ENCODE measurements at regions not wholly inside any gene's neighbourhood (a gene's known extent, or its start where the extent isn't known, plus 50 kb on each side); places are given as distances from the start of the nearest gene placed in this dataset.
"Not testable (repeated sequence)": the region's sequence is repeated elsewhere in the genome, so short reads cannot be mapped to it uniquely, and the experiment has no call there.

DNA sequence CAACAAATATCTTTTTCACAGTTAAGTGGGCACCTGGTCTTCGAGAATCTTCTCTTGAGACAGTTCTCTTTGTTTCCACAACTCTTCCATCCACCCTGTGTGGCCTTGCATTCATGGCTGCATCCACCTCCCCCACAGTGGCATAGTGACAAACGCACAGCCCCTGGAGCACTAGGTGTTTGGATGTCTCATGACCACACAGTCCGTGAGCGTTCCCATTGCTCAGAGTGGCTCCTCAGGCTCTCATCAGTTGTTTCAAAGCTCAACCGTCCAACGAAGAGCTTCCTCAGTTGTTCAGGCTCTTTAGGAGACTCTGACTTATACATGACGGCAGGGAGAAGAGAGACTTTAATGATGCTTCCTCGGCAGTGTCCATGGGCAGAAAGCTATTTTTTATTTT is 191.6 kb downstream of the CDRT15L2 start:
- H3K27me3 Mint-ChIP-seq (ENCODE audit: low read depth), result no peaks in the 10 kb centered on the region
- H3K36me3 Mint-ChIP-seq, result no peaks in the 10 kb centered on the region
- H3K9me3 Mint-ChIP-seq, result peaks cover 2% of the 10 kb centered on the region
- no peak for DNase-seq (ENCODE audit: low spot score in 2 of 2, unreplicated experiment in 2 of 2)
- TF ChIP-seq, protein P1, sequence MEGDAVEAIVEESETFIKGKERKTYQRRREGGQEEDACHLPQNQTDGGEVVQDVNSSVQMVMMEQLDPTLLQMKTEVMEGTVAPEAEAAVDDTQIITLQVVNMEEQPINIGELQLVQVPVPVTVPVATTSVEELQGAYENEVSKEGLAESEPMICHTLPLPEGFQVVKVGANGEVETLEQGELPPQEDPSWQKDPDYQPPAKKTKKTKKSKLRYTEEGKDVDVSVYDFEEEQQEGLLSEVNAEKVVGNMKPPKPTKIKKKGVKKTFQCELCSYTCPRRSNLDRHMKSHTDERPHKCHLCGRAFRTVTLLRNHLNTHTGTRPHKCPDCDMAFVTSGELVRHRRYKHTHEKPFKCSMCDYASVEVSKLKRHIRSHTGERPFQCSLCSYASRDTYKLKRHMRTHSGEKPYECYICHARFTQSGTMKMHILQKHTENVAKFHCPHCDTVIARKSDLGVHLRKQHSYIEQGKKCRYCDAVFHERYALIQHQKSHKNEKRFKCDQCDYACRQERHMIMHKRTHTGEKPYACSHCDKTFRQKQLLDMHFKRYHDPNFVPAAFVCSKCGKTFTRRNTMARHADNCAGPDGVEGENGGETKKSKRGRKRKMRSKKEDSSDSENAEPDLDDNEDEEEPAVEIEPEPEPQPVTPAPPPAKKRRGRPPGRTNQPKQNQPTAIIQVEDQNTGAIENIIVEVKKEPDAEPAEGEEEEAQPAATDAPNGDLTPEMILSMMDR (IDR thresholded peaks at IDR 0.05; ENCODE audit: unreplicated experiment), result no peak
- peaks cover 7% of the 10 kb centered on the region for H3K4me1 Mint-ChIP-seq
- no peak overlapping the region for H3K27ac Mint-ChIP-seq
- H3K4me3 Mint-ChIP-seq, result no peak overlapping the region

DNA sequence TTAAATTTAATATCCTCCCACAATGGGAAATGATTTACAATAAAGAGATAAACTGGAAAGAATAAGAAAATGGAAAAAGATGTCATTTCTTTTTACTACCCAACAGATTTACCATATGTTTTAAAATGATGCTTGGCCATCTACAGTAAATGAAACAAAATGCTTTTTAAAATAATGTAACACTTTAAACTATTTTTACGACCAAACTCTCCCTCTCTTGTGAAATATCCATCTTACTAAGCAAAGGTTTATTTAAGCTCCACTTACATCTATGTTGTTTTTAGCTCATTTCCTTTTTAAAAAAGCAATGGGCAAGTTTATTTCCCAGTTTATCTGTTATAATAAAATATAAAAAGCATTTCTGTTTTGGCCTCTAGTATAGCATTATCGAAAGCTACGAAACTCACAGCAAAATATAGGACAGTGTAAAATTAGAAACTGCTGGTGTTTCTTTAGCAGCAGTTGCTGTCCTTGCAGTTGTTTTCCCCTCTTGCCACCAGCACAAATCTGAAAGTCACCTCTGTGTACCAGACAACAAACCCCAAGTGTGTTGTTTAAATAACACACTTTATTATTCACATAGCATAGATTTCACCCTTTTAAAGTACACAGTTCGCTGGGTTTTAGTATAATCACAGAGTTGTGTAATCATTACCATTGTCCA is 195.1 kb downstream of the CDRT15L2 start:
- DNase-seq (ENCODE audit: low spot score in 2 of 2, unreplicated experiment in 2 of 2), result no peak
- Mint-ChIP-seq H3K9me3 (peaks cover 8% of the 10 kb centered on the region), H3K27me3 (ENCODE audit: low read depth) (no peaks in the 10 kb centered on the region), H3K4me1 (peaks cover 7% of the 10 kb centered on the region), H3K27ac (peak overlapping the region; percentile 3), H3K36me3 (no peaks in the 10 kb centered on the region), H3K4me3 (no peak overlapping the region)
- TF ChIP-seq, protein P1 (IDR thresholded peaks at IDR 0.05; ENCODE audit: unreplicated experiment), result no peak

- H3K27me3 Mint-ChIP-seq (ENCODE audit: low read depth), result no peaks in the 10 kb centered on the region
- H3K4me3 Mint-ChIP-seq, result no peak overlapping the region
- H3K4me1 Mint-ChIP-seq, result peaks cover 7% of the 10 kb centered on the region
- DNase-seq (ENCODE audit: low spot score in 2 of 2, unreplicated experiment in 2 of 2), result no peak
- H3K9me3 Mint-ChIP-seq, result peaks cover 8% of the 10 kb centered on the region
- no peak overlapping the region for H3K27ac Mint-ChIP-seq
- H3K36me3 Mint-ChIP-seq, result no peaks in the 10 kb centered on the region
- TF ChIP-seq, protein P1 (IDR thresholded peaks at IDR 0.05; ENCODE audit: unreplicated experiment), result no peak
These were observed 195.8 kb downstream of the CDRT15L2 start for GRCh38 chr17:20775331-20775730.

- H3K4me3 Mint-ChIP-seq, result no peak overlapping the region
- H3K4me1 Mint-ChIP-seq, result peaks cover 4% of the 10 kb centered on the region
- no peak overlapping the region for H3K27ac Mint-ChIP-seq
- DNase-seq (ENCODE audit: low spot score in 2 of 2, unreplicated experiment in 2 of 2), result no peak
- H3K36me3 Mint-ChIP-seq, result no peaks in the 10 kb centered on the region
- H3K9me3 Mint-ChIP-seq, result peaks cover 6% of the 10 kb centered on the region
- TF ChIP-seq, protein P1 (IDR thresholded peaks at IDR 0.05; ENCODE audit: unreplicated experiment), result no peak
- no peaks in the 10 kb centered on the region for H3K27me3 Mint-ChIP-seq (ENCODE audit: low read depth)
These were observed 200.0 kb downstream of the CDRT15L2 start for GRCh38 chr17:20779521-20779920.

DNA sequence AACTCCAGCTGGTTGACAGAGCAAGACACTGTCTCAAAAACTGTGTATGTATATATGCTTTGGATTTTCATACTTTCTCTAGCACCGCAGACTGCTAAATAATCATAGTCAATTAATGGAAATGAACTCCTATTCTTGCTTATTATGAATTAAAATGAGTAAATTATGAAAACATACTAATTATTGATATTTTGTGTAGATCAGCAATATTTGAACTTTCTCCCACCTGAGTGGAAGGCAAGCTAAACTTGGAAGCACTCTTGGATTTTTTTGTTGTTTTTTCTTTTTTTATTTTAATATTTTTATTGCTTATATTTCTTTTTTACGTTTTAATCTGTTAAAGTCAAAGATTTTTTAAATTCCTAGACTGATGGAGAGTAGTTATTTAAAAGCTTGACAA is 201.7 kb downstream of the CDRT15L2 start:
- H3K4me1 Mint-ChIP-seq, result no peaks in the 10 kb centered on the region
- H3K9me3 Mint-ChIP-seq, result peaks cover 6% of the 10 kb centered on the region
- no peak overlapping the region for H3K27ac Mint-ChIP-seq
- TF ChIP-seq, protein P1 (IDR thresholded peaks at IDR 0.05; ENCODE audit: unreplicated experiment), result no peak
- H3K4me3 Mint-ChIP-seq, result no peak overlapping the region
- H3K27me3 Mint-ChIP-seq (ENCODE audit: low read depth), result no peaks in the 10 kb centered on the region
- H3K36me3 Mint-ChIP-seq, result no peaks in the 10 kb centered on the region
- no peak for DNase-seq (ENCODE audit: low spot score in 2 of 2, unreplicated experiment in 2 of 2)

- not testable (repeated sequence) for DNase-seq (ENCODE audit: low spot score in 2 of 2, unreplicated experiment in 2 of 2); H3K4me3 Mint-ChIP-seq
These were observed 202.3 kb downstream of the CDRT15L2 start for GRCh38 chr17:20781869-20782268.

More at GRCh38 chr17:20781869-20782268, 202.3 kb downstream of the CDRT15L2 start:
- not testable (repeated sequence) for H3K27ac Mint-ChIP-seq; H3K36me3 Mint-ChIP-seq; H3K9me3 Mint-ChIP-seq; H3K4me1 Mint-ChIP-seq; H3K27me3 Mint-ChIP-seq (ENCODE audit: low read depth)

Data from mesothelial cell of epicardium (in vitro differentiated cells).